HG03432 (cell line): ENCODE measurements at regions not wholly inside any gene's neighbourhood (a gene's known extent, or its start where the extent isn't known, plus 50 kb on each side); places are given as distances from the start of the nearest gene placed in this dataset.
"Not testable (repeated sequence)": the region's sequence is repeated elsewhere in the genome, so short reads cannot be mapped to it uniquely, and the experiment has no call there.

Source experiments
- ATAC-seq: cut with Tn5 transposase; IDR thresholded peaks from one replicate; pipeline ENCODE4 v1.9.1; 2021; ENCODE audit warnings: mild to moderate bottlenecking, moderate library complexity; ENCODE audit not compliant: unreplicated experiment

GRCh38 chr1:190809312-190809711, 331.6 kb upstream of the BRINP3 start:
- no peak for ATAC-seq

DNA sequence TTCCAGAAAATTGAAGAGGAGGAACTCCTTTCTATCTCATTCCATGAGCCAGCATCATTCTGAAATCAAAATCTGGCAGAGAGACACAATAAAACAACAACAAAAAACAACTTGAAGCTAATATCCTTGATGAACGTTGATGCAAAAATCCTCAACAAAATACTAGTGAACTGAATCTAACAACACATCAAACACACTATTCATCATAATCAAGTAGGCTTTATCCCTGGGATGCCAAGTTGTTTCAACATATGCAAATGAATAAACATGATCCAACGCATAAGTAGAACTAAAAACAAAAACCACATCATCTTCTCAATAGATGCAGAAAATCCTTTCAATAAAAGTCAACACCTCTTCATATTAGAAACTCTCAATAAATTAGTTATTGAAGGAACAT, 335.3 kb upstream of the BRINP3 start:
- no peak for ATAC-seq

DNA sequence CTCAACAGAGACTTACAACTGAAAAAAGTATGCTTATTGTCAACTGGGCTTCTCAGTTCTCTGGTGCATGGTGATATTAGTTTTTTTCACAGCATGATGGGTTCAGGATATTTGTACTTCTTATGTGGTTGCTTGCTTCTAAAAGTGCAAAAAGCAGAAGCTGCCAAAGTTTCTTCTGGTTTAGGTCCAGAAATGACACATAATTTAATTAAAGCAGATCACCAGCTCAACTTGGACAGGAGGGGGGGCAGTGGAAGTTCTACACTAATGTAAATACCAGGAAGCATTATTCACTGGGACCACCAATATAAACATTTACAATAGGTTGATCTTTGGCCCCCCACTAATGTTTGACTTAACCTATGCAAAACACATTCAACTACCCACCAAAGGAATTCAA, 354.8 kb upstream of the BRINP3 start:
- ATAC-seq, result no peak

DNA sequence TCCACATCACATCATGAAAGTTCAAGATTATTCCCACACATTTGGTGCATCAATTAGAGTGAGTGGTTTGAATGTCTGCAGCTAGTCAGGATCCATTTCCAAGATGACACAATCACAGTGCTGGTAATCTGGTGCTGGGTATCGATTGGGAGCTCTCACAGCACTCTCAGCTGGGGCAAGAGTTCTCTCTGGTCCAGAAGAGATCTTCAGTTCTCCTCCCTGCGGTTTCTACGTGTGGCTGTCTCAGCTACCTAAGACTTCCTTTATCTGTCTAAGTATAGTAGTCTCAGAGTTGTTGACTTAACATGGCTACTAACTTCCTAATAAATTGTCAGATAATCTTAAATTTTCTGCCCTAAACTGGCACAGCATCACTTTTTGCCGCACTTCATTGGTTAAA, 358.0 kb upstream of the BRINP3 start:
- no peak for ATAC-seq

- not testable (repeated sequence) for ATAC-seq
Observed at GRCh38 chr1:190837200-190837599, 359.5 kb upstream of the BRINP3 start.

DNA sequence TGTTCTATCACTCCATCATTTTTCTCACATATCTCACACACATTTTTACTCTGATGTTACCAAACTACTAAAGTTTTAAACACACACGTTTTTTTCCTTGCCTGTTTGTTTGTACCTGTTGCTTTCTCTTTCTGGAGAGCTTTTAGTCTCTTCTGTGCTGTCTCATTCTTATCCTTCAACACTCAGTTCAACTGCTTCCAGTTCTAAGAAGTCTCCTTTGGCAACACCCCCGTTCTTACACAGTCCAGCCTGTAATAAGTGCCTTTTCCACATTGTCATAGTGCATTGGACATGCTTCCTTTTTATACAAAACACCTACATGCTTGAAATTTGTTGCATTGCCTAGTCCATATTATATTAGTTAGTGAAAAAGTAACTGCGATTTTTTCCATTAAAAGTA, 360.2 kb upstream of the BRINP3 start:
- no peak for ATAC-seq

GRCh38 chr1:190847166-190847565, 369.5 kb upstream of the BRINP3 start:
- no peak for ATAC-seq

DNA sequence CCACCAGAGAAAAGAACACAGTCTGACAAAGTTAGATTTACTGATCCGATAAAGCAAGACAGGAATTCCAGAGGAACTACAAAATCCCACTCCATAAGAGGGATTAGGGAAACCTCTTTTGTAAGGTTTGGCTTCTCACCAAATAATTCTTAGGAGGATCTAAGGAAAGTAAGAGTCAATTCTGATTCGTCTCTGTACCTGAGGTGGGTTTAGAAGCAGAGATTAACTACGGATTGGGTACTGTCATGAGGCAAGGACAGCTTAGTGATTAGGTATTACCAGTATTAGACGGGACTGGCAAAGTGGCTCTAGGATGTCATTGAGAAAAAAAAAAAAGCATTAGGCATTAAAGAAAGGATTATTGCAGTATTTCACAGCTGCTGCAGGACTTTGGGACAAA, 371.7 kb upstream of the BRINP3 start:
- ATAC-seq, result no peak

GRCh38 chr1:190852611-190853010, 374.9 kb upstream of the BRINP3 start:
- ATAC-seq, result no peak

GRCh38 chr1:190858140-190858539, 380.5 kb upstream of the BRINP3 start:
- ATAC-seq, result no peak

GRCh38 chr1:190864013-190864641, 386.5 kb upstream of the BRINP3 start:
- ATAC-seq, result no peak

- no peak for ATAC-seq
Observed at GRCh38 chr1:190880352-190880751, 402.7 kb upstream of the BRINP3 start.

DNA sequence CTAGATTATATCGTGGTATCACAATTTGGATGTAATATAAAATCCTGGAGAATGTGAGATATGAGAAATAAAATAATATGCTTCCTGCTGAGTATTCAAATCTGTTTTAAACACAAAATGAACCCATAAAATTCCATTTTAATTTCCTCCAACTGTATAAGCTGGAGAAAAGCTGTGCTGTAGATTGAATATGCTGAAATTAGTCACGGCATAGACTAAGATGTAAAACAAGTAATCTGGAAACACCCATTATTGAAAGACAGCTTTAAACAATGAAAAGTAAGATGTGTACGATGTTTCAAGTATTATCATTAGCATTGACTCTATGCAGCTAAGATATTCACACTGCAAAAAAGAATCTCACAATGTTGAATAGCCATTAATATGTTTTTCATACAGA, 403.4 kb upstream of the BRINP3 start:
- no peak for ATAC-seq

DNA sequence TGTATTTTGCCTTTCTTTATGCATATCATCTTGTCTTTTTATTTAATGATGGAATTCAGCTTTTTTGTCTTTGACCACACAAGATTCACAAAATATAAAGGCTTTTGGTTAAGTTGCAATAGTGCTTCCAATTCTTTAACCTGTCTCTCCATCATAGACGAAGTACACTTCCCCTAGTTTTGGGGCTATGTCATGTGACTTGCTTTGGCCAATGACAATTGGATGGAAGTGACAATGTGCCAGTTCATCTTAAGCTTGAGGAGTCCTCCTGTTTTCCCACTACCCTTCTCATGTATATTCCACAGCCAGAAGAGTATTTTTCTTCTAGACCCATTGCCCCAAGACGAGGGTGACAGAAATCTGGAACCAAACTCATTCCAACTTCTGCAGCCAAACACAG, 419.6 kb upstream of the BRINP3 start:
- ATAC-seq, result no peak

DNA sequence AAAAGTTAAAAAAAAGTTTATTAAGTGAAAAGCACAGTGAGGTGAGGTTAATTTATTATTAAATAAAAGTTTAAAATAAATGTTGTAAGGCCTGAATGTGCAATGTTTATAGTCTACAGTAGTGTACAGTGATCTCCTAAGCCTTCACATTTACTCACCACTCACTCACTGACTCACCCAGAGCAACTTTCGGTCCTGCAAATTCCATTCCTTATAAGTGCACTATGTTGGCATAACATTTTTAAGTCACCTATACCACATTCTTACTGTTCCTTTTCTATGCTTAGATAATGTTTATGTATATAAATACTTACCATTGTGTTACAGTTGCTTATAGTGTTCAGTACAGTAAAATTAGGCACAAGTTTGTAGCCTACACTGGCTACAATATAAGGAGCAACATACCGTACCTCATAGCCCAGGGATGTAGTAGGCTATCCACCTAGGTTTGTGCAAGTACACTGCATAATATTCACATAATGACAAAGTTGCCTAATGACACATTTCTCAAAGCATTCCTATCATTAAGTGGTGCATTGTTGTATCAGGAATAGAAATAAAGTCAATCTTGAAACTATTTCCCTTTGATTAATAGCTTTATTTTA, 426.5 kb upstream of the BRINP3 start:
- ATAC-seq, result no peak

- ATAC-seq, result no peak
Observed at GRCh38 chr1:190906206-190906725, 428.6 kb upstream of the BRINP3 start.

GRCh38 chr1:190908246-190908645, 430.6 kb upstream of the BRINP3 start:
- ATAC-seq, result no peak

DNA sequence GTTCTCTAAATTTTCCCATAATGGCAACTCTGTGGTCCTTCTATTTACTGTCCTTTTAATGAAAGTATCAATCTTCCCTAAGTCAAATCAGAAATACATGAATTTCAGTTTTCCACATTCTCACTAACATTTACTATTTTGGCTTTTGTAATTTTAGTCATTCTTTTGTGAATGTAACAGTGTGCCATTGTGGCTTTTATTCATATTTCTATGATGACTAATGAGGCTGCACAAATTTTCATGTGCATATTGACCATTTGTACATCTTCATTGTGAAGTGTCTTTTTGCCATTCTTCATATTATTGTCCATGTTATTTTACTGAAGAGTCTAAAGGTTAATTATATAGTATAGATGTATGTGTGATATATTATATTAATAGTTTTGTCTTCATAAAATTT, 431.0 kb upstream of the BRINP3 start:
- no peak for ATAC-seq

DNA sequence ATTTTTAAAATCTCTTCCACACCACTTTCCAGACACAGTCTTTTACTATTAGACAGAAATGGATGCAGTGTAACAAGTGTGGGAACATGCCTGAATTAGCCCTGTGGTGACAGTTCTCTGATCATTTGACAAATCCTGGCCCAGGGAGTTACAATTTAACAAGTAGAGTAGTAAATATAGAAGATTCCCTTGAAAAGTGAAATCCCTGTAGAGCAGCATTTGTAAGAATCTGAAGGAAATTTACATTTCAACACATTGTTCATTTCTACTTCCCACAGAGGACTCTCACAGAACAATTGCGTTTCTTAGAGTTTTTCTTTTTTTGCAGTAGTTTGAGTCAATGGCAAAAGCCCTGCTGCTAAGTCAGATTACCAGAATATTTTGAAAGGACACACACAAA, 458.3 kb upstream of the BRINP3 start:
- ATAC-seq, result no peak

DNA sequence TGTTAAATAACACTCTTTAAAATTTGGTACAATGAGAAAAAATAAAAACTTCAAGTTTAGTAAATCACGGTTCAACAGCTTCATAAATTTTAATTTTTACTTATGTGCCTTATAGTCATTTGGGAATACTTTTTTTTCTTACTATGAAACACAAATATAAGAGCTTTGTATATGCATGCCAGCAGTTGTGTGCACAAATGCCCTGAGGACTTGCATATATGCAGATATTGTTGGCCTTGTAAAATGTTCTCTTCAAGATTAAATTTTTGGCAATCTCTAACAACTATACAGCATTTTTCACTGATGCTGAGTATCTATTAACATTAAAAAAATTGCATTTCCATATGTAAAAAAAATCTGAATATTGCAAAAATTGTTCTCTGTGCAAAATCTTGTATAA, 458.7 kb upstream of the BRINP3 start:
- ATAC-seq, result no peak

DNA sequence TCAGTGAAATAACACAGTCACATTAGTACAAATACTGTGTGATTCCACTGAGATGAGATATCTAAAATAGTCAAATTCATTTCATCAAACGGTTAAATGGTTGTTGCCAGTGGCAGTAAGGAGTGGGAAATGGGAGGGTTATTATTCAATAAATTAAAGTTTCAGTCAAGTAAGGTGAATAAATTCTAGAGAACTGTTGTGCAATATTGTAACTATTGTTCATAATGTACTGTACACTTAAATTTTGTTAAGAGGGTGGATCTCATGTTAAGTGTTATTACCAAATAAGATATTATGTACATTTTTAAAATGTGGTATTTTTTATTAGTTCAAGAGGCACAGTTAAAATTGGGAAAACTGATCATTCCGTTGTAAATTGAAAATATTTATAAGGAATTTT, 463.3 kb upstream of the BRINP3 start:
- no peak for ATAC-seq

- no peak for ATAC-seq
Observed at GRCh38 chr1:190942475-190942874, 464.8 kb upstream of the BRINP3 start.

DNA sequence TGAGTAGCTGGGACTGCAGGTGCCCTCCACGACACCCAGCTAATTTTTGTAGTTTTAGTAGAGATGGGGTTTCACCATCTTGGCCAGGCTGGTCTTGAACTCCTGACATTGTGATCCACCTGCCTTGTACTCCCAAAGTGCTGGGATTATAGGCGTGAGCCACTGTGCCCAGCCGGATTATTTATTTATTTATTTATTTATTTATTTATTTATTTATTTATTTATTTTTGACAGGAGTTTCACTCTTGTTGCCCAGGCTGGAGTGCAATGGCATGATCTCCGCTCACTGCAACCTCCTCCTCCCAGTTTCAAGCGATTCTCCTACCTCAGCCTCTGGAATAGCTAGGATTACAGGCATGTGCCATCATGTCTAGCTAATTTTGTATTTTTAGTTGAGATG, 466.1 kb upstream of the BRINP3 start:
- ATAC-seq, result not testable (repeated sequence)
